ENCODE measurements at regions not wholly inside any gene's neighbourhood (a gene's known extent, or its start where the extent isn't known, plus 50 kb on each side); places are given as distances from the start of the nearest gene placed in this dataset.

- TF ChIP-seq EZH2phosphoT487 (IDR thresholded peaks at IDR 0.05) (no peak), CTCF (IDR thresholded peaks at IDR 0.05) (no peak)
Observed at GRCh38 chr3:159513444-159513843, 475.2 kb upstream of the IL12A start.
